ENCODE measurements at regions not wholly inside any gene's neighbourhood (a gene's known extent, or its start where the extent isn't known, plus 50 kb on each side); places are given as distances from the start of the nearest gene placed in this dataset.

DNA sequence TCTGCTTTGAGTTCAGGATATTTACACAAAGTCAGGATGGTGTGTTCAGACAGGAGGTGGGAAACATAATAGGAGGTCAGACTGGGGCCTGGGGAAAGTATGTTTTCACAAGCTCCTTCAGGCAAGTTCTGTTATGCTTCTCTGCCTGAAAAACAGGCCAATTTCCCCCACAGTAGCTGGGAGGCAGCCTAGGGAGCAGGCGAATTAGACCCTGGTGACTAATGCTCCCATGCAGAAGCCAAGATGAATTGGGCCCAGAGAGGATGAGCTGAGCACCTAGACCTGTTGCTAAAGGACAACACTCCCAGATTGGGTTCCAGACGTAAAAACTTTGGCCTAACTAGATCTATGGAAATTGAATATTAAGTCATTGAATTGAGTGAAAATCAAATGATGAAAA is 142.2 kb upstream of the MAP3K7 start:
- no peak for DNase-seq (ENCODE audit: low spot score)

GRCh38 chr6:90722648-90723047 is 135.8 kb upstream of the MAP3K7 start:
- DNase-seq (ENCODE audit: low spot score) = no peak

DNA sequence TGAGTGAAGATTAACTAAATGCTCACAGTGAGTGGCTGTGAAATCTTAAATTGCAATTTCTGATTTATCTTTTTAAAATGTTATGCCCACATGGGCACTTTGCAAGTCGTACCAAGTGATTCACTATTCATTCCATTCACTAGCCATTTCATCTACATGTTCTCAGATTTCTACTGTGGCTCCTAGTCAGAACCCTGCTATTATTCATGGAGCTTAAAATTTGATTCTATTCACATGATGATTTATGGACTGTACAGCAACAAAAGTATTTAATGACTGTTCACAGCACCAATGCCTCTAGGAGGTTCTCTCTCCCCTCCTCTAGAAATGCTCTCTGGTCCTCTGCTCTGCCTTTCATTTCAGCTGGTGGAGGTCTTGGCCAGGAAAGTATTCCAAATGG is 133.5 kb upstream of the MAP3K7 start:
- DNase-seq (ENCODE audit: low spot score) = no peak

- DNase-seq (ENCODE audit: low spot score) = no peak
Observed at GRCh38 chr6:90719321-90720195, 132.7 kb upstream of the MAP3K7 start.

DNA sequence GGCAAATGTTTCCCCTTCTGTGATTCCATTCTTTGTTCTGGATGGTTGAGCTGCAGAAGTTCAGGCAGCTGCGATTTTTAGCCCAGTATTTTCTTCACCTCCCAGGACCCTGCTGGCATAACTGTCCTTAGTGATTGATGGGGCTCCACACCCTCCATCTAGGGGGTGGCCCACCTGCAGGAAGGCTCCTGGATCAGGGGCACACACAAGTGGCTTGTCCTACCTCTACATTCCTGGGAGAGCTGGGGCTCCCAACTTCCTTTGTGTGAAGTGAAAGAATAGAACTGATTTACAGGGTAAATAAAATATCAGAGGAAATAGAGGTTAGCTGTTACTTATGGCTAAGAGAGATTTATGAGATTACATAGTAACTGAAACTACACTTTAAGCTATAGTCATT is 129.5 kb upstream of the MAP3K7 start:
- no peak for DNase-seq (ENCODE audit: low spot score)

GRCh38 chr6:90715093-90715655 is 128.3 kb upstream of the MAP3K7 start:
- DNase-seq (ENCODE audit: low spot score) = no peak

DNA sequence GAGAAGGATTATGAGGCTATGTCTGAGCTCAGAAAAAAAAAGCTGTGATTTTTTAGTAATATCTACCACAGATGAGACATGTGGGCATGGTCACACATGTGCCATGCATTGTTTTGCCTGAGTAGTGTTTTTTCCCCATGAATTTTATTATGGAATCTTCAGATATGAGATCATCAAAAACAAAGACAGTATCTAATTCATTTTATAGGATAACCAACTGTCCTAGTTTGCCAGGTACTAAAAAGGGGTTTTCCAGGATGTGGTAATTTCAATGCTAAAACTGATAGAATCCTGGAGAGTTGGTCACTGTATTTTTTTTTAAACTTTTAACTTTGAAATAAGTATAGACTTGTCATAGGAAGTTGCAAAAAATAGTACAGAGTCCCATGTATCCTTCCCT is 127.4 kb upstream of the MAP3K7 start:
- no peak for DNase-seq (ENCODE audit: low spot score)

- DNase-seq (ENCODE audit: low spot score) = no peak
Observed at GRCh38 chr6:90712114-90712513, 125.2 kb upstream of the MAP3K7 start.

GRCh38 chr6:90709431-90709996 is 122.6 kb upstream of the MAP3K7 start:
- no peak for DNase-seq (ENCODE audit: low spot score)

GRCh38 chr6:90708206-90708737 is 121.4 kb upstream of the MAP3K7 start:
- no peak for DNase-seq (ENCODE audit: low spot score)

GRCh38 chr6:90707246-90707645 is 120.4 kb upstream of the MAP3K7 start:
- no peak for DNase-seq (ENCODE audit: low spot score)

DNA sequence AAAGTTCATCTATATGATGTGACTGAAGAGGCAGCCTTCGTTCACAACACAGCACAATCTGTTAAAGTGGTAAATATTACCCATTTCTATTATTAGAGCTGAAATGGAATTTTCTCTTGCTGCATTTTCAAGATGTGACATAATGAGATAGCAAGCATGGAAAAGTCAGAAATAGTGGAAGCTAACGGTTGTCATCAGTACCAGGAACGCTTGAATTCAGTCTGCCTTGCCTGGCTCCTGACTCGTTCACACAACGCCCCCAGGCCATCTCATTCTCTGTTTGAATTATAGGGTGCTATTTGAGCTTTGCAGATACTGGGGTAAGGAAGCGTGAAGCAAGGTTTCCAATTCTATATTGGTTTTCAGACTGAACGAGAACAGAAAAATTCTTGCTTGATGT is 116.5 kb upstream of the MAP3K7 start:
- DNase-seq (ENCODE audit: low spot score) = no peak

- DNase-seq (ENCODE audit: low spot score) = no peak
Observed at GRCh38 chr6:90701926-90702325, 115.1 kb upstream of the MAP3K7 start.

GRCh38 chr6:90701146-90701781 is 114.4 kb upstream of the MAP3K7 start:
- no peak for DNase-seq (ENCODE audit: low spot score)

DNA sequence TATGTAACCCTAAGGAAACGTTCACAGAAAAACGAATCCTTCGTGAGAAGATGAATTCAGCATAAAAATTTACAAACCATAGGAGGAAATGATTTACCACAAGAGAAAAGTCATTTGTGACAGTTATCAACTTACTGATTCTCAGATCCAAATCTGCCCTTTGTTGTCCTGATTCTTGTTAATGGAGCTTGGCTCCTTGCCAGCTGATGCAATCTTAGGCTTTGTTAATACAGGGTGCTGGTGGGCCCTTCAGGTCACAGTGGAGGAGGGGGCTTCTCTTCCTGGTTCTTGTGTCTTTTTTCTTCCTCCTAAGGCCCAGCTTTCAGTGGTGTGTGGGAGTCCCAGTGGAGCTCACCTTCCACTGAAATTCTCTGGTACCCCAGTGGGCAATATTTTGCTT is 108.4 kb upstream of the MAP3K7 start:
- no peak for DNase-seq (ENCODE audit: low spot score)

DNA sequence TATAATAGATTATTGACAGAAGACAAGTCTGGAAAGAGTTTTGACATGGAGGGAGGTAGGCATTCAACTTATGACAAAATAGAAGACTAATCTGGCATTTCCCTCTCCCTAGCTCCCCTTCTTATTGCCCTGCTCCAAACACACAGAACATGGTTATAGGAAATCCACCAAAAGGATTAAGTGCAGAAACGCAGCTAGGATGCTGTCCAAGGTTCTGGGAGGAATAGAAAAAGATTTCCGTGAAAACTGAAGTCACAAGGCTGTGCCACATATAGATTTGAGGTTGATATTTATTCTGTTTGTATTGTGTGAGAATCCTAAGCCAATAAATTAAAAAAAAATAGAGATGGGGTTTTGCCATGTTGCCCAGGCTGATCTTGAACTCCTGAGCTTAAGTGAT is 107.9 kb upstream of the MAP3K7 start:
- no peak for DNase-seq (ENCODE audit: low spot score)

DNA sequence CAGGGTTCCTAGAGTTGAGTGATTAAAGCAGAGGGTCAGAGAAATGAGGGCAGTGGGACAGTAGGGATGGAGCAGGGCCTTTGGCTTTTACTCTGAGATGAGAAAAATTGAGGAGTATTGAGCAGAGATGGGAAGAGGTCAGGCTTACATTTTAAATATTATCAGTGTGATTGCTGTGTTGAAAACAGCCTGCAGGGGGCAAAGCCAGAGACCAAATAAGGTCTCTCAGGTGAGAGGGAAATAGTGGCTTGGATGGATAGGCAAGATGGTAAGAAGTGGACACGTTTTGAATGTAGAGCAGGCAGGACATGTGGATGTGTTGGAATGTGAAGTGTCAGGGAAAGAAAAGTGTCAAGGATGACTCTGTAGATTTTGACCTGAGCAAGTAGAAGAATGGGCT is 105.0 kb upstream of the MAP3K7 start:
- no peak for DNase-seq (ENCODE audit: low spot score)

GRCh38 chr6:90689172-90689571 is 102.3 kb upstream of the MAP3K7 start:
- DNase-seq (ENCODE audit: low spot score) = no peak

DNA sequence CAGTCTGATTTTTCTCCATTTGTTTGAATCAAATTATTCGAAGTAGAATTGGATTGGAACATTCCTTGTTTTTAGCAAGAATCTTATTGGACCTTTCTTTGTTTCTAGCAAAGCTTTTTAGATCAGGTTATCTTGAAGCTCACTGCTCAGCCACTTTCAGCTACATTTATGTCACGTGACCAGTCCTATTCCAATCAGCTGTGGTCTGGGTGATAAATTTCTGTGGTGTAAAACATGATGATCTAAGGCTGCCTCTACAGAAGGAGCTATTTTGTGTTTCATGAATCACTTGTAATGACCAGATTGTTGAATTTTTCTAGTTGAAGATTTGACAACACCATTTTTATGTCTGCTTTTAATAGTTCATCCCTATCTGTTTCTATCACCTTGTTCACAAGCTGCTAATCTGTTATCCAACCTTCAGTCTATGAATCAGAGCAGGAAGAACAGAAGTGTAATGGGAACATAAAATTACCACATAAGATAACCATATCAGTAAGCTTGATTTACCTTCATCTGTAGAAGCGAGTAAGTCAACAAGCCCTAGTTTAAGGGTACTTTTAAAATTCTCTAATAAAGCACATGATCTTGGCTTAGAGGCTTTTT is 101.0 kb upstream of the MAP3K7 start:
- no peak for DNase-seq (ENCODE audit: low spot score)

- no peak for DNase-seq (ENCODE audit: low spot score)
Observed at GRCh38 chr6:90681863-90682262, 95.0 kb upstream of the MAP3K7 start.

- DNase-seq (ENCODE audit: low spot score) = no peak
Observed at GRCh38 chr6:90678049-90678779, 91.3 kb upstream of the MAP3K7 start.
